Stimulated activated CD8-positive, alpha-beta memory T cell treated with anti-CD3 and anti-CD28 coated beads, Interleukin-7, amount 100 ng/mL, for 1 hour (primary cell): ENCODE measurements at regions not wholly inside any gene's neighbourhood (a gene's known extent, or its start where the extent isn't known, plus 50 kb on each side); places are given as distances from the start of the nearest gene placed in this dataset.

ENCODE experiments used
- DNase-seq, 2 donors: peaks; one replicate each; pipeline ENCODE4 v3.0.0-alpha.2; 2020; ENCODE audit warnings: low read depth in 2 of 2

- DNase-seq, result no peak
These were observed 86.5 kb upstream of the TAF1B start for GRCh38 chr2:9756692-9757250.

- DNase-seq, result no peak
These were observed 85.6 kb upstream of the TAF1B start for GRCh38 chr2:9757501-9758264.

GRCh38 chr2:9758741-9759140 lies 84.5 kb upstream of the TAF1B start:
- no peak for DNase-seq

GRCh38 chr2:9760069-9760901 lies 83.0 kb upstream of the TAF1B start:
- no peak for DNase-seq

GRCh38 chr2:9760902-9761228 lies 82.4 kb upstream of the TAF1B start:
- DNase-seq, result no peak

- DNase-seq, result no peak
These were observed 81.7 kb upstream of the TAF1B start for GRCh38 chr2:9761577-9761976.

- no peak for DNase-seq
These were observed 81.1 kb upstream of the TAF1B start for GRCh38 chr2:9762164-9762563.

GRCh38 chr2:9762941-9763340 lies 80.3 kb upstream of the TAF1B start:
- no peak for DNase-seq

- no peak for DNase-seq
These were observed 79.7 kb upstream of the TAF1B start for GRCh38 chr2:9763356-9764152.

GRCh38 chr2:9764153-9764778 lies 79.0 kb upstream of the TAF1B start:
- DNase-seq, result no peak

- DNase-seq, result no peak
These were observed 77.4 kb upstream of the TAF1B start for GRCh38 chr2:9765611-9766531.

GRCh38 chr2:9767656-9768281 lies 75.5 kb upstream of the TAF1B start:
- no peak for DNase-seq

GRCh38 chr2:9768388-9768787 lies 74.9 kb upstream of the TAF1B start:
- no peak for DNase-seq

- no peak for DNase-seq
These were observed 73.9 kb upstream of the TAF1B start for GRCh38 chr2:9769171-9770005.

GRCh38 chr2:9770006-9770307 lies 73.3 kb upstream of the TAF1B start:
- DNase-seq, result no peak

GRCh38 chr2:9770308-9771100 lies 72.8 kb upstream of the TAF1B start:
- DNase-seq, result no peak

GRCh38 chr2:9771101-9771449 lies 72.2 kb upstream of the TAF1B start:
- no peak for DNase-seq

GRCh38 chr2:9771481-9772017 lies 71.7 kb upstream of the TAF1B start:
- no peak for DNase-seq
